HepG2 (cell line): ENCODE measurements at regions not wholly inside any gene's neighbourhood (a gene's known extent, or its start where the extent isn't known, plus 50 kb on each side); places are given as distances from the start of the nearest gene placed in this dataset.

Experiments used
- ATAC-seq: fragments of 200-7000 bp; cut with Tn5 transposase; 3 replicates; pipeline ENCODE4 v1.9.1; 2020; ENCODE audit warnings: mild to moderate bottlenecking, moderate library complexity
- BruUV-seq: library from RNA; stranded (reverse); fragments of 400-500 nt; replicated peaks from 2 replicates; lab custom pipeline; 2021; lab: Mats Ljungman, UMichigan
- CTCF ChIA-PET: fragments of 300-600 bp; formaldehyde crosslinking; extraction: SDS; loops from one replicate; lab custom pipeline; 2021; ENCODE audit warnings: low total read pairs, inconsistent platforms, low intra/inter-chr PET ratio; lab: Yijun Ruan, JAX
- POLR2A ChIA-PET: fragments of 350-600 bp; sonication (Branson Sonifier 250); formaldehyde crosslinking; loops from one replicate; lab custom pipeline; 2020; ENCODE audit warnings: antibody characterized with exemption, inconsistent platforms; lab: Yijun Ruan, JAX
- DNase-seq: peaks from one replicate; pipeline ENCODE4 v3.0.0-alpha.2; 2015; ENCODE audit warnings: low spot score
- FAIRE-seq: peaks from 3 replicates; lab custom pipeline; 2011; peaks lifted over from hg19 to GRCh38; lab: Jason Lieb, UNC
- H2AFZ ChIP-seq: one replicate; pipeline ENCODE4 v1.6.1; 2011; ENCODE audit warnings: low read length, inconsistent platforms
- H3K27ac ChIP-seq: fragments of 300-600 bp; 3 replicates; pipeline ENCODE4 v1.8.0; 2011; ENCODE audit warnings: mixed run types, mild to moderate bottlenecking, mixed read lengths, low read length, inconsistent platforms; ENCODE audit not compliant: insufficient read depth; ENCODE audit errors: extremely low read length
- H3K27me3 ChIP-seq, 2 experiments: fragments of 200-600 bp in 1 of 2; 2 replicates in 1 of 2; 3 replicates in 1 of 2; pipeline versions ENCODE4 v1.6.0 to v1.8.0; 2011; ENCODE audit warnings: low read length in 2 of 2, mild to moderate bottlenecking in 2 of 2, moderate library complexity in 2 of 2, inconsistent platforms in 1 of 2; ENCODE audit not compliant: insufficient read depth in 2 of 2, control insufficient read depth in 1 of 2
- H3K36me3 ChIP-seq, 2 experiments: fragments of 200-600 bp in 1 of 2; replicated peaks in 1 of 2; 2 replicates in 1 of 2; 3 replicates in 1 of 2; pipeline versions ENCODE4 v1.5.1 to v1.8.0; 2011; ENCODE audit warnings: low read length in 2 of 2, inconsistent platforms in 1 of 2; ENCODE audit not compliant: insufficient read depth in 2 of 2, control insufficient read depth in 1 of 2
- H3K4me1 ChIP-seq: 2 replicates; pipeline ENCODE4 v1.5.1; 2012; ENCODE audit warnings: low read length, inconsistent platforms; ENCODE audit not compliant: insufficient read depth
- H3K4me2 ChIP-seq: 2 replicates; pipeline ENCODE4 v1.6.0; 2011; ENCODE audit warnings: low read depth, low read length, inconsistent platforms
- H3K4me3 ChIP-seq, 3 experiments: fragments of 200-600 bp in 1 of 3; sonication (generic), shearing (Covaris generic) in 1 of 3; replicated peaks in 1 of 3; 2 replicates each; pipeline ENCODE4 v1.5.1; 2011 to 2016; ENCODE audit warnings: low read length in 3 of 3, inconsistent platforms in 2 of 3, low read depth in 2 of 3, mild to moderate bottlenecking in 2 of 3, control low read depth in 1 of 3, mixed read lengths in 1 of 3; ENCODE audit not compliant: insufficient read depth in 1 of 3
- H3K79me2 ChIP-seq: one replicate; pipeline ENCODE4 v1.6.1; 2011; ENCODE audit warnings: low read length, inconsistent platforms; ENCODE audit not compliant: insufficient read depth
- H3K9ac ChIP-seq: 2 replicates; pipeline ENCODE4 v1.6.0; 2011; ENCODE audit warnings: mild to moderate bottlenecking, low read depth, low read length, inconsistent platforms; ENCODE audit not compliant: insufficient read depth
- H3K9me3 ChIP-seq: 2 replicates; pipeline ENCODE4 v1.5.1; 2012; ENCODE audit warnings: mild to moderate bottlenecking, low read length
- H4K20me1 ChIP-seq: 2 replicates; pipeline ENCODE4 v1.6.0; 2011; ENCODE audit warnings: inconsistent platforms, mild to moderate bottlenecking, low read length, moderate library complexity; ENCODE audit not compliant: insufficient read depth
- DBP ChIP-seq: sonication (generic); formaldehyde crosslinking; IDR thresholded peaks from 2 replicates; pipeline ENCODE4 v1.4.0; 2020; ENCODE audit warnings: missing genetic modification reagents; ENCODE audit errors: not compliant biosample characterization
- DR1 ChIP-seq: sonication (generic); formaldehyde crosslinking; IDR thresholded peaks from 2 replicates; pipeline ENCODE4 v1.8.0; 2021; ENCODE audit warnings: mild to moderate bottlenecking, missing genetic modification reagents, inconsistent platforms
- HCFC1 ChIP-seq: fragments of 150-350 bp; IDR thresholded peaks from 2 replicates; pipeline ENCODE4 v1.6.1; 2014; ENCODE audit warnings: low read depth, low read length
- JDP2 ChIP-seq: sonication (generic); formaldehyde crosslinking; IDR thresholded peaks from 2 replicates; pipeline ENCODE4 v1.8.1; 2022; ENCODE audit warnings: missing genetic modification reagents, borderline replicate concordance
- KDM2A ChIP-seq: sonication (generic); formaldehyde crosslinking; IDR thresholded peaks from 2 replicates; pipeline ENCODE4 v1.4.0; 2020; ENCODE audit warnings: low read depth, missing genetic modification reagents, borderline replicate concordance
- KMT2A ChIP-seq: sonication (generic); formaldehyde crosslinking; IDR thresholded peaks from 2 replicates; pipeline ENCODE4 v1.4.0; 2020; ENCODE audit warnings: missing genetic modification reagents
- LRRFIP1 ChIP-seq: sonication (generic); formaldehyde crosslinking; conservative IDR thresholded peaks from 2 replicates; pipeline ENCODE4 v1.4.0; 2020; ENCODE audit warnings: missing genetic modification reagents
- NFKB2 ChIP-seq: sonication (generic); formaldehyde crosslinking; IDR thresholded peaks from 2 replicates; pipeline ENCODE4 v1.4.0; 2020; ENCODE audit warnings: missing genetic modification reagents, borderline replicate concordance
- PHB2 ChIP-seq: fragments of 450-650 bp; IDR thresholded peaks from 2 replicates; pipeline ENCODE4 v1.6.1; 2018; ENCODE audit not compliant: partially characterized antibody
- SRSF4 ChIP-seq: fragments of 200-400 bp; formaldehyde crosslinking; IDR thresholded peaks from one replicate; pipeline ENCODE4 v1.6.1; 2018; ENCODE audit warnings: mild to moderate bottlenecking, low read depth, low read length, moderate library complexity; ENCODE audit not compliant: poor library complexity, severe bottlenecking
- SSRP1 ChIP-seq: IDR thresholded peaks from 2 replicates; pipeline ENCODE4 v1.6.1; 2016; ENCODE audit warnings: control low read depth
- ZBTB49 ChIP-seq: sonication (generic); formaldehyde crosslinking; IDR thresholded peaks from 2 replicates; pipeline ENCODE4 v1.4.0; 2020; ENCODE audit warnings: missing genetic modification reagents, borderline replicate concordance
- ZNF713 ChIP-seq: sonication (generic); formaldehyde crosslinking; IDR thresholded peaks from 2 replicates; pipeline ENCODE4 v1.4.0; 2020; ENCODE audit warnings: mild to moderate bottlenecking, missing genetic modification reagents
- ZSCAN21 ChIP-seq: sonication (generic); formaldehyde crosslinking; IDR thresholded peaks from 2 replicates; pipeline ENCODE4 v1.8.0; 2022; ENCODE audit warnings: mild to moderate bottlenecking, missing genetic modification reagents, moderate library complexity, borderline replicate concordance
- ZSCAN5A ChIP-seq: sonication (generic); formaldehyde crosslinking; IDR thresholded peaks from 2 replicates; pipeline ENCODE4 v1.8.0; 2022; ENCODE audit warnings: mild to moderate bottlenecking, missing genetic modification reagents, borderline replicate concordance
- WGBS: methylation state at CpG from one replicate; pipeline ENCODE4 v1.1.6; 2017; ENCODE audit warnings: low lambda C conversion rate; 5-methylcytosine and 5-hydroxymethylcytosine counted together
- in situ Hi-C: cut with HindIII; loops from 2 replicates; pipeline ENCODE4 v1.10.0; 2017; ENCODE audit warnings: low pct_unique_long_range_greater_than_20kb; ENCODE audit not compliant: extremely low pct_ligation_motif_present
- intact Hi-C: fragments of 100-400 bp; cut with micrococcal nuclease; formaldehyde crosslinking; loops from one replicate; pipeline ENCODE4 v1.10.0; 2022; ENCODE audit not compliant: unreplicated experiment

DNA sequence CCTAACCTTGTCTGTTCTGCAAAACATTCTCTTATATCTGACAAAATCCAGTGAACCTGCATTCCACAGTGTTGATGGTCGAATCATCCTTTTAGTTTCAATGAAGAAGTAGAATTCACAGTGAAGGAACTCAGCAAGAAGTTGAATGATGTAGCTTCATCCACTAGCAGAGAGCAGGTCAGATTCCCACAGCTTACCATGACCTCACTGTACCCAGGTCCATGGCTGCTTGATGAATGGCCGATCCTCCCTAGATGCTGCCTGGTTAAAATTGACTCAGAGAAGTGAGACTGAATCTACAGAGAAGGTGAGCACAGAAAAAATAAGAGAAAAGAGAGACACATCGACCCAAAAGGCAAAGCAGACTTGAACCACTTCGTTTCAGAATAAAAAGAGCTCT lies 906.0 kb upstream of the CHAC2 start (continued):
- TF ChIP-seq DBP (no peak), KDM2A (CRISPR knock-in tag) (no peak), JDP2 (CRISPR knock-in tag) (no peak), ZSCAN21 (CRISPR knock-in tag) (no peak), PHB2 (no peak), KMT2A (CRISPR knock-in tag) (no peak)

- no peak for TF ChIP-seq ZNF713
- no peak for TF ChIP-seq ZSCAN5A (CRISPR knock-in tag)
- no peak for TF ChIP-seq HCFC1
- no peak for TF ChIP-seq DR1 (CRISPR knock-in tag)
- TF ChIP-seq SSRP1 (CRISPR knock-in tag): no peak
- no peak for TF ChIP-seq SRSF4
- TF ChIP-seq LRRFIP1 (CRISPR knock-in tag): no peak
- TF ChIP-seq ZBTB49 (CRISPR knock-in tag): no peak
- TF ChIP-seq NFKB2 (CRISPR knock-in tag): no peak
- Histone ChIP-seq H2AFZ (no peak overlapping the region), H3K27ac (no peak overlapping the region), H3K27me3 (no peaks in the 10 kb centered on the region), H3K9me3 (peaks cover 11% of the 10 kb centered on the region; the same call in 1 of the 2 replicates), H3K4me3 (no peak overlapping the region), H3K36me3 (no peaks in the 10 kb centered on the region), H3K9ac (no peak overlapping the region), H3K4me1 (no peaks in the 10 kb centered on the region), H4K20me1 (no peaks in the 10 kb centered on the region), H3K79me2 (no peaks in the 10 kb centered on the region), H3K4me2 (no peak overlapping the region)
- FAIRE-seq (no peak), DNase-seq (no peak), ATAC-seq (no peak)
- ChIA-PET POLR2A (no interaction called here), CTCF (no interaction called here)
- no TSS peak for BruUV-seq
- intact Hi-C loops (no loop called here), in situ Hi-C loops (no loop called here)
- 10% methylated on average over 2 of the region's 2 CpGs for WGBS
These were observed 908.5 kb upstream of the CHAC2 start for GRCh38 chr2:52859065-52859464.
